HCT116 (cell line): ENCODE measurements at regions not wholly inside any gene's neighbourhood (a gene's known extent, or its start where the extent isn't known, plus 50 kb on each side); places are given as distances from the start of the nearest gene placed in this dataset.

Experiments
- ATAC-seq: fragments of 200-7000 bp; cut with Tn5 transposase; 2 replicates; pipeline ENCODE4 v1.9.1; 2020; ENCODE audit warnings: mild to moderate bottlenecking, moderate library complexity
- BruUV-seq: library from RNA; stranded (reverse); fragments of 400-500 nt; replicated peaks from 2 replicates; lab custom pipeline; 2021; lab: Mats Ljungman, UMichigan
- CTCF ChIA-PET: fragments of 300-600 bp; sonication (Branson Sonifier 250); formaldehyde crosslinking; loops from one replicate; lab custom pipeline; 2021; ENCODE audit warnings: antibody characterized with exemption; lab: Charles Lee
- POLR2A ChIA-PET: fragments of 300-600, 350-600 bp; sonication (Branson Sonifier 250); formaldehyde crosslinking; loops from one replicate; lab custom pipeline; 2021; ENCODE audit warnings: antibody characterized with exemption; lab: Charles Lee
- RAD21 ChIA-PET, 2 experiments: fragments of 300-600 bp; sonication (Branson Sonifier 250); formaldehyde crosslinking; loops; one replicate each; lab custom pipeline; 2023; ENCODE audit warnings: low total read pairs in 2 of 2; ENCODE audit not compliant: uncharacterized antibody in 2 of 2, unreplicated experiment in 2 of 2, low non-redundant PET in 1 of 2; lab: Charles Lee
- DNase-seq: peaks from one replicate; pipeline ENCODE4 v3.0.0-alpha.2; 2010; ENCODE audit warnings: low read depth, low spot score
- H2AFZ ChIP-seq: fragments of 200-600 bp; shearing (Covaris generic), sonication (generic); 2 replicates; pipeline ENCODE4 v1.6.1; 2017; ENCODE audit warnings: low read depth, mixed run types, mixed read lengths, antibody characterized with exemption, low read length; ENCODE audit not compliant: poor library complexity, severe bottlenecking
- H3K27ac ChIP-seq: 2 replicates; pipeline ENCODE4 v1.5.1; 2012; ENCODE audit warnings: low read depth, low read length
- H3K27me3 ChIP-seq: fragments of 200-600 bp; sonication (generic); 2 replicates; pipeline ENCODE4 v1.6.1; 2016; ENCODE audit warnings: mixed run types, low read length, mixed read lengths; ENCODE audit not compliant: insufficient read depth
- H3K36me3 ChIP-seq, 2 experiments: fragments of 200-500 bp in 1 of 2; fragments of 200-600 bp in 1 of 2; sonication (Bioruptor generic) in 1 of 2; sonication (generic) in 1 of 2; 2 replicates each; pipeline versions ENCODE4 v1.5.1 to v1.6.1; 2014 to 2016; ENCODE audit warnings: low read length in 2 of 2, inconsistent platforms in 1 of 2, mixed read lengths in 1 of 2, mixed run types in 1 of 2; ENCODE audit not compliant: insufficient read depth in 2 of 2, control insufficient read depth in 1 of 2
- H3K4me1 ChIP-seq, 2 experiments: fragments of 200-600 bp in 1 of 2; sonication (generic) in 1 of 2; 2 replicates each; pipeline versions ENCODE4 v1.5.1 to v1.6.1; 2012 to 2017; ENCODE audit warnings: low read length in 2 of 2, inconsistent platforms in 1 of 2, mild to moderate bottlenecking in 1 of 2, mixed read lengths in 1 of 2, mixed run types in 1 of 2, moderate library complexity in 1 of 2; ENCODE audit not compliant: insufficient read depth in 2 of 2, control insufficient read depth in 1 of 2
- H3K4me2 ChIP-seq: fragments of 200-600 bp; sonication (generic); 2 replicates; pipeline ENCODE4 v1.6.1; 2017; ENCODE audit warnings: mixed run types, low read length, mixed read lengths
- H3K4me3 ChIP-seq, 2 experiments: fragments of 200-600 bp in 1 of 2; sonication (generic) in 1 of 2; replicated peaks in 1 of 2; 2 replicates each; pipeline ENCODE4 v1.5.1; 2011 to 2016; ENCODE audit warnings: low read length in 2 of 2, control low read depth in 1 of 2, low read depth in 1 of 2, mild to moderate bottlenecking in 1 of 2, mixed read lengths in 1 of 2, mixed run types in 1 of 2
- H3K79me2 ChIP-seq: fragments of 200-600 bp; sonication (generic); 2 replicates; pipeline ENCODE4 v1.6.1; 2017; ENCODE audit warnings: mild to moderate bottlenecking, mixed run types, low read length, moderate library complexity, mixed read lengths; ENCODE audit not compliant: insufficient read depth
- H3K9ac ChIP-seq: fragments of 200-600 bp; sonication (generic); 2 replicates; pipeline ENCODE4 v1.6.1; 2016; ENCODE audit warnings: low read length, mixed read lengths
- H3K9me2 ChIP-seq: fragments of 200-600 bp; sonication (generic), shearing (Covaris generic); 2 replicates; pipeline ENCODE4 v1.6.1; 2017; ENCODE audit warnings: mixed run types, mild to moderate bottlenecking, moderate library complexity; ENCODE audit not compliant: insufficient read depth
- H3K9me3 ChIP-seq, 2 experiments: fragments of 200-500 bp in 1 of 2; fragments of 200-600 bp in 1 of 2; sonication (Bioruptor generic) in 1 of 2; sonication (generic) in 1 of 2; 2 replicates each; pipeline ENCODE4 v1.6.1; 2014 to 2017; ENCODE audit warnings: low read length in 2 of 2, mixed read lengths in 2 of 2, inconsistent platforms in 1 of 2, low read depth in 1 of 2, mild to moderate bottlenecking in 1 of 2, mixed run types in 1 of 2, moderate library complexity in 1 of 2; ENCODE audit not compliant: control insufficient read depth in 1 of 2, insufficient read depth in 1 of 2
- H4K20me1 ChIP-seq: fragments of 200-600 bp; sonication (generic), shearing (Covaris generic); 2 replicates; pipeline ENCODE4 v1.6.1; 2017; ENCODE audit warnings: mixed run types, mild to moderate bottlenecking, moderate library complexity; ENCODE audit not compliant: insufficient read depth
- ATF3 ChIP-seq: IDR thresholded peaks from 2 replicates; pipeline ENCODE4 v1.6.1; 2012
- CBX3 ChIP-seq: IDR thresholded peaks from 2 replicates; pipeline ENCODE4 v1.6.1; 2012; ENCODE audit warnings: low read depth
- EGR1 ChIP-seq: IDR thresholded peaks from 2 replicates; pipeline ENCODE4 v1.6.1; 2012; ENCODE audit warnings: low read depth
- ELF1 ChIP-seq: IDR thresholded peaks from 2 replicates; pipeline ENCODE4 v1.6.1; 2012; ENCODE audit warnings: low read depth, borderline replicate concordance
- EZH2 ChIP-seq: fragments of 200-600 bp; sonication (generic); IDR thresholded peaks from 2 replicates; pipeline ENCODE4 v1.6.1; 2017; ENCODE audit warnings: antibody characterized with exemption, mixed run types
- EZH2phosphoT487 ChIP-seq: fragments of 200-600 bp; IDR thresholded peaks from 2 replicates; pipeline ENCODE4 v1.6.1; 2018; ENCODE audit warnings: antibody characterized with exemption, borderline replicate concordance
- FOSL1 ChIP-seq: IDR thresholded peaks from 2 replicates; pipeline ENCODE4 v1.6.1; 2012; ENCODE audit warnings: low read depth
- JUND ChIP-seq: IDR thresholded peaks from 2 replicates; pipeline ENCODE4 v1.6.1; 2012
- POLR2A ChIP-seq: IDR thresholded peaks from 2 replicates; pipeline ENCODE4 v1.7.0; 2011; ENCODE audit warnings: borderline replicate concordance; ENCODE audit not compliant: insufficient read depth, insufficient read length; ENCODE audit errors: extremely low read depth
- POLR2AphosphoS5 ChIP-seq: IDR thresholded peaks from 2 replicates; pipeline ENCODE4 v1.6.1; 2011; ENCODE audit warnings: mild to moderate bottlenecking, low read depth, low read length, moderate library complexity
- RAD21 ChIP-seq: IDR thresholded peaks from 2 replicates; pipeline ENCODE4 v1.6.1; 2012; ENCODE audit warnings: low read depth, mild to moderate bottlenecking
- REST ChIP-seq: IDR thresholded peaks from 2 replicates; pipeline ENCODE4 v1.6.1; 2012; ENCODE audit warnings: low read depth
- SIN3A ChIP-seq: IDR thresholded peaks from 2 replicates; pipeline ENCODE4 v1.6.1; 2012; ENCODE audit warnings: low read depth
- SP1 ChIP-seq: IDR thresholded peaks from 2 replicates; pipeline ENCODE4 v1.6.1; 2012; ENCODE audit warnings: low read depth
- SRF ChIP-seq: IDR thresholded peaks from 2 replicates; pipeline ENCODE4 v1.6.1; 2012; ENCODE audit warnings: low read depth
- TCF7L2 ChIP-seq: IDR thresholded peaks from 2 replicates; pipeline ENCODE4 v1.7.0; 2011; ENCODE audit warnings: borderline replicate concordance, inconsistent platforms; ENCODE audit not compliant: insufficient read depth, insufficient read length; ENCODE audit errors: extremely low read depth
- YY1 ChIP-seq: IDR thresholded peaks from 2 replicates; pipeline ENCODE4 v1.6.1; 2011; ENCODE audit warnings: low read length, low read depth, moderate library complexity, mild to moderate bottlenecking; ENCODE audit not compliant: insufficient replicate concordance; ENCODE audit errors: extremely low read depth
- ZBTB33 ChIP-seq: IDR thresholded peaks from 2 replicates; pipeline ENCODE4 v1.6.1; 2011; ENCODE audit warnings: mild to moderate bottlenecking, low read length, moderate library complexity; ENCODE audit not compliant: insufficient replicate concordance; ENCODE audit errors: extremely low read depth
- ZNF274 ChIP-seq: fragments of 200-500 bp; sonication (Bioruptor generic); IDR thresholded peaks from 2 replicates; pipeline ENCODE4 v1.6.1; 2014; ENCODE audit warnings: mild to moderate bottlenecking, low read depth, low read length, inconsistent platforms
- intact Hi-C: fragments of 100-400 bp; cut with micrococcal nuclease; formaldehyde crosslinking; loops from 2 replicates; pipeline ENCODE4 v1.10.0; 2022
- TF ChIP-seq, protein P1 (sequence below), 3 experiments: fragments of 200-600 bp in 1 of 3; sonication (generic) in 1 of 3; IDR thresholded peaks in 2 of 3; conservative IDR thresholded peaks in 1 of 3; 2 replicates each; pipeline ENCODE4 v1.5.1; 2012 to 2017; ENCODE audit warnings: low read depth in 2 of 3, low read length in 2 of 3, antibody characterized with exemption in 1 of 3, borderline replicate concordance in 1 of 3, control low read depth in 1 of 3, mild to moderate bottlenecking in 1 of 3, mixed read lengths in 1 of 3, mixed run types in 1 of 3, moderate library complexity in 1 of 3; ENCODE audit not compliant: insufficient read depth in 1 of 3

- H3K9me2 ChIP-seq, result no peaks in the 10 kb centered on the region
- no peak overlapping the region for H3K4me2 ChIP-seq
- H4K20me1 ChIP-seq, result no peaks in the 10 kb centered on the region
- H2AFZ ChIP-seq, result no peak overlapping the region
- RAD21 ChIA-PET, result interaction anchor here in 1 of 2 experiments (0.6 kb wide), 1 partner anchor 26 kb away, joined by 3 read pairs; no protein-coding TSS in a partner anchor
- TF ChIP-seq EZH2 (no peak), FOSL1 (no peak), ZBTB33 (no peak), ZNF274 (no peak), YY1 (no peak), ELF1 (no peak), ATF3 (no peak), SRF (no peak), SIN3A (no peak), POLR2A (no peak), EZH2phosphoT487 (no peak), RAD21 (no peak), CBX3 (no peak), SP1 (no peak), EGR1 (no peak), POLR2AphosphoS5 (no peak), TCF7L2 (no peak), JUND (no peak), REST (no peak)
- TF ChIP-seq, protein P1, sequence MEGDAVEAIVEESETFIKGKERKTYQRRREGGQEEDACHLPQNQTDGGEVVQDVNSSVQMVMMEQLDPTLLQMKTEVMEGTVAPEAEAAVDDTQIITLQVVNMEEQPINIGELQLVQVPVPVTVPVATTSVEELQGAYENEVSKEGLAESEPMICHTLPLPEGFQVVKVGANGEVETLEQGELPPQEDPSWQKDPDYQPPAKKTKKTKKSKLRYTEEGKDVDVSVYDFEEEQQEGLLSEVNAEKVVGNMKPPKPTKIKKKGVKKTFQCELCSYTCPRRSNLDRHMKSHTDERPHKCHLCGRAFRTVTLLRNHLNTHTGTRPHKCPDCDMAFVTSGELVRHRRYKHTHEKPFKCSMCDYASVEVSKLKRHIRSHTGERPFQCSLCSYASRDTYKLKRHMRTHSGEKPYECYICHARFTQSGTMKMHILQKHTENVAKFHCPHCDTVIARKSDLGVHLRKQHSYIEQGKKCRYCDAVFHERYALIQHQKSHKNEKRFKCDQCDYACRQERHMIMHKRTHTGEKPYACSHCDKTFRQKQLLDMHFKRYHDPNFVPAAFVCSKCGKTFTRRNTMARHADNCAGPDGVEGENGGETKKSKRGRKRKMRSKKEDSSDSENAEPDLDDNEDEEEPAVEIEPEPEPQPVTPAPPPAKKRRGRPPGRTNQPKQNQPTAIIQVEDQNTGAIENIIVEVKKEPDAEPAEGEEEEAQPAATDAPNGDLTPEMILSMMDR (IDR thresholded peaks at IDR 0.05 in 2 of 3, conservative IDR thresholded peaks at IDR 0.05 in 1 of 3; ENCODE audit: borderline replicate concordance in 1 of 3, insufficient read depth in 1 of 3, low read depth in 2 of 3, low read length in 2 of 3), result no peak
- H3K79me2 ChIP-seq, result no peaks in the 10 kb centered on the region
- no TSS peak for BruUV-seq
- CTCF ChIA-PET, result no interaction called here
- no peak overlapping the region for H3K4me3 ChIP-seq
- no peaks in the 10 kb centered on the region for H3K4me1 ChIP-seq
- no peaks in the 10 kb centered on the region for H3K27me3 ChIP-seq
- H3K36me3 ChIP-seq, result no peaks in the 10 kb centered on the region
- intact Hi-C loops, result no loop called here
- no peaks in the 10 kb centered on the region for H3K9me3 ChIP-seq
- H3K9ac ChIP-seq, result no peak overlapping the region
- DNase-seq (no peak), ATAC-seq (no peak)
- POLR2A ChIA-PET, result no interaction called here
- no peak overlapping the region for H3K27ac ChIP-seq
These were observed 93.8 kb downstream of the UNCX start for GRCh38 chr7:1326511-1326785.
